ELF-1 (cell line): ENCODE measurements at regions not wholly inside any gene's neighbourhood (a gene's known extent, or its start where the extent isn't known, plus 50 kb on each side); places are given as distances from the start of the nearest gene placed in this dataset.

Experiments
- DNase-seq: peaks from one replicate; pipeline ENCODE4 v3.0.0-alpha.2; 2016; ENCODE audit warnings: low read depth, low spot score

- no peak for DNase-seq
Measured at GRCh38 chr3:116639641-116640040, 69.9 kb upstream of the TUSC7 start.

DNA sequence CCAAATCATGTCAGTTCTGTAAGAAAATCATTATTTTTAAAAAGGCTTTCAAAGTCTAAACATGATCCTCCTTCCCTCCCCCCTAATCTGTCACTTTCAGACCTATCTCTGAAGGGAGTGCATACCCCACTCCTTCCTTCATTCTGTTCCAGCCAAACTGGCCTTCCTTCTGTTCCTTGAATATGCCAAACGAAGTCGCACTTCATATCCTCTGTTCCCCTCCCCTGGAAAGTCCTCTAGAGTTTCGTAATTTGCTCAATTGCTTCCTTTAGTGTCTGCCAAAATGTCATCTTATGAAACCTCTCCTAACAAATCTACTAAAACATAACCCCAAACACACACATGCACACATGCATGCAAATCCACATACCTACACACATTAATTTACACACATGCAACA lies 69.5 kb upstream of the TUSC7 start:
- DNase-seq, result no peak

DNA sequence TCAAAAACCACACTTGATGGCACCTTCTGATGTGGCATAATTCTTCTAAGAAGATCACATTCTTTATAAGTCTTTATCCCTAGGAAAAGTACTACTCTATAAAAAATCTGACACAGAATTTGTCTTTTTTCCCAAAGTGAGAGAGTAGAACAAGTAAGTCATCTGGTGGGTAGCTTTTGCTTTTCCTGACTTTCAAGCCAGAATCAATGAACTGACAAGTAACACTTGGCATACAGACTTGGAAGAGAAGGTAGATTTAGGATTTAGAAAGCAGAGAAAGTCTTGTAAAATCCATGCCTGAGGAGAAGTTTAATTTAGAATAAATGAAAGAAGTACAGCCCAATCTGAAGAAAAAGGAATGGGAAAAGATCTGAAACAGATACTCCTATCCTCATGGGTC lies 66.6 kb upstream of the TUSC7 start:
- DNase-seq, result no peak

GRCh38 chr3:116647996-116648395 lies 61.6 kb upstream of the TUSC7 start:
- DNase-seq, result no peak
